Glutamatergic neuron (in vitro differentiated cells): ENCODE measurements at regions not wholly inside any gene's neighbourhood (a gene's known extent, or its start where the extent isn't known, plus 50 kb on each side); places are given as distances from the start of the nearest gene placed in this dataset.

Experiments
- DNase-seq: peaks from one replicate; pipeline ENCODE4 v3.0.0; 2022
- H3K27ac Mint-ChIP-seq: one replicate; pipeline ENCODE4 v1.8.0; 2020; ENCODE audit warnings: mild to moderate bottlenecking, mixed read lengths, inconsistent platforms; ENCODE audit not compliant: unreplicated experiment
- H3K27me3 Mint-ChIP-seq: one replicate; pipeline ENCODE4 v1.8.0; 2020; ENCODE audit warnings: mild to moderate bottlenecking, moderate library complexity, mixed read lengths, inconsistent platforms; ENCODE audit not compliant: unreplicated experiment
- H3K36me3 Mint-ChIP-seq: one replicate; pipeline ENCODE4 v1.8.0; 2020; ENCODE audit warnings: mild to moderate bottlenecking, mixed read lengths, inconsistent platforms; ENCODE audit not compliant: unreplicated experiment
- H3K4me1 Mint-ChIP-seq: one replicate; pipeline ENCODE4 v1.8.0; 2020; ENCODE audit warnings: mild to moderate bottlenecking, low read depth, mixed read lengths, inconsistent platforms; ENCODE audit not compliant: unreplicated experiment
- H3K4me3 Mint-ChIP-seq: one replicate; pipeline ENCODE4 v1.8.0; 2020; ENCODE audit warnings: mild to moderate bottlenecking, mixed read lengths, inconsistent platforms; ENCODE audit not compliant: unreplicated experiment
- H3K9me3 Mint-ChIP-seq: one replicate; pipeline ENCODE4 v1.8.0; 2020; ENCODE audit warnings: mild to moderate bottlenecking, moderate library complexity, mixed read lengths, inconsistent platforms; ENCODE audit not compliant: unreplicated experiment
- TF ChIP-seq, protein P1 (sequence below): fragments of 200-600 bp; sonication (generic); IDR thresholded peaks from one replicate; pipeline ENCODE4 v1.5.0; 2021; ENCODE audit not compliant: partially characterized antibody, unreplicated experiment

DNA sequence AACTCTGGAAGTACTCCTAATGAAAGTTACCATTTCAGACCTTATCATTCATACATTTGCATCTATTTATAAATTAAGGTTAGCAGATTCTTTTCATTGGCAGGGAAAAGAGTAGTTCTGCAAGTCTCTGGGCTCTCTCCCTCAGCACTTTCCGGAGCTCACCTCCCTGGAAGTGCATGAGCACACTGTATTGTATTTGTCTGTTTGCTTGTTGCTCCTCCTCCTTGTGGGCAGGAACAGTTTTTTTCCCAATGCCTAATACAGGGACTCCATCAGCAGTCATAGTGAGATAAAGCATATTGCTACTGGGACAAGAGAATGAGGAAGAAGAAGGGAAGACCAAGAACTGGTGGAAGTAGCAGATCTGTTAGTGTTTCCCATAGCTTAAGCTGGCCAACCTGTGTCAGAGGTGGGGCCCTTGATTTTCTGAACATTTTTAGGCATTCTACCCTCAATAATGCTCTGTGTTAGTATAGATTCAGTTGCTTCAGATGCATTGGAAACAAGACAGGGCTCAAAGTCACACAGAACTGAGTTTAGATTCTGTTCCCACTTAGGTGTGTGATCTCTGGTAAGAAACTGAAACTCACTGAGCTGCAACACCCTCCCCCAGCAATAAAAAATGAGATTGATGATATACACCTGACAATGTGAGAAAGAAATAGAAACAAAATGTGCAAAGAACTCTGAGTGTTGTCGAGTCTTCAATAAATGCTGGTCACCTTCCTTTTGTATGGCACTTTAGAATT, 407.8 kb downstream of the TUSC7 start:
- Mint-ChIP-seq H3K27ac (no peak overlapping the region), H3K4me1 (peaks cover 2% of the 10 kb centered on the region), H3K27me3 (no peaks in the 10 kb centered on the region), H3K9me3 (peaks cover 1% of the 10 kb centered on the region), H3K4me3 (no peak overlapping the region), H3K36me3 (no peaks in the 10 kb centered on the region)
- no peak for DNase-seq
- TF ChIP-seq, protein P1, sequence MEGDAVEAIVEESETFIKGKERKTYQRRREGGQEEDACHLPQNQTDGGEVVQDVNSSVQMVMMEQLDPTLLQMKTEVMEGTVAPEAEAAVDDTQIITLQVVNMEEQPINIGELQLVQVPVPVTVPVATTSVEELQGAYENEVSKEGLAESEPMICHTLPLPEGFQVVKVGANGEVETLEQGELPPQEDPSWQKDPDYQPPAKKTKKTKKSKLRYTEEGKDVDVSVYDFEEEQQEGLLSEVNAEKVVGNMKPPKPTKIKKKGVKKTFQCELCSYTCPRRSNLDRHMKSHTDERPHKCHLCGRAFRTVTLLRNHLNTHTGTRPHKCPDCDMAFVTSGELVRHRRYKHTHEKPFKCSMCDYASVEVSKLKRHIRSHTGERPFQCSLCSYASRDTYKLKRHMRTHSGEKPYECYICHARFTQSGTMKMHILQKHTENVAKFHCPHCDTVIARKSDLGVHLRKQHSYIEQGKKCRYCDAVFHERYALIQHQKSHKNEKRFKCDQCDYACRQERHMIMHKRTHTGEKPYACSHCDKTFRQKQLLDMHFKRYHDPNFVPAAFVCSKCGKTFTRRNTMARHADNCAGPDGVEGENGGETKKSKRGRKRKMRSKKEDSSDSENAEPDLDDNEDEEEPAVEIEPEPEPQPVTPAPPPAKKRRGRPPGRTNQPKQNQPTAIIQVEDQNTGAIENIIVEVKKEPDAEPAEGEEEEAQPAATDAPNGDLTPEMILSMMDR: no peak

- Mint-ChIP-seq H3K4me1 (peaks cover 2% of the 10 kb centered on the region), H3K9me3 (no peaks in the 10 kb centered on the region), H3K4me3 (no peak overlapping the region), H3K27me3 (no peaks in the 10 kb centered on the region), H3K36me3 (no peaks in the 10 kb centered on the region), H3K27ac (no peak overlapping the region)
- TF ChIP-seq, protein P1: no peak
- DNase-seq: no peak
These were observed 409.0 kb downstream of the TUSC7 start for GRCh38 chr3:117118604-117119003.

GRCh38 chr3:117120014-117120413, 410.4 kb downstream of the TUSC7 start:
- DNase-seq: no peak

DNA sequence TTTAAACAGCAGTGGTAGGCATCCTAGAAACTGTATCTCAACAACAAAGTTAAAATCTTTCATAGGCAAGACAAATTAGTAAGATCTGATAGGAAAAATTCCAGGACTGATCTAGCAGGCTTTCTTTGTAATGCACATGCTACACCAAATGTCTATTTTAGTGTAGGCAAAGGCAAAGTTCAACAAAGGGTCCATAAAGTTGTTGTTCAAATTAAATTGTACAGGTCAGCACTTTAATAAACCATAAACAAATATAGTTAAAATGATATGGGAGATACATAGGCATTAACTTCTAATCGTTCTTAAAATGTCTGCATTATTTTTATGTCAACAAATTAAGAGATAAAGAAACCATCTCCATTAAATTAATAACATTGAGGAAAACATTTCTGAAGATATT, 413.0 kb downstream of the TUSC7 start:
- Mint-ChIP-seq H3K27me3 (no peaks in the 10 kb centered on the region), H3K36me3 (no peaks in the 10 kb centered on the region), H3K4me1 (peaks cover 3% of the 10 kb centered on the region), H3K9me3 (no peaks in the 10 kb centered on the region), H3K4me3 (no peak overlapping the region), H3K27ac (no peak overlapping the region)
- no peak for DNase-seq
- TF ChIP-seq, protein P1: no peak

More at GRCh38 chr3:117120014-117120413, 410.4 kb downstream of the TUSC7 start:
- Mint-ChIP-seq H3K27ac (no peak overlapping the region), H3K9me3 (no peaks in the 10 kb centered on the region), H3K36me3 (no peaks in the 10 kb centered on the region), H3K4me3 (no peak overlapping the region), H3K27me3 (no peaks in the 10 kb centered on the region), H3K4me1 (peaks cover 2% of the 10 kb centered on the region)
- TF ChIP-seq, protein P1: no peak

DNA sequence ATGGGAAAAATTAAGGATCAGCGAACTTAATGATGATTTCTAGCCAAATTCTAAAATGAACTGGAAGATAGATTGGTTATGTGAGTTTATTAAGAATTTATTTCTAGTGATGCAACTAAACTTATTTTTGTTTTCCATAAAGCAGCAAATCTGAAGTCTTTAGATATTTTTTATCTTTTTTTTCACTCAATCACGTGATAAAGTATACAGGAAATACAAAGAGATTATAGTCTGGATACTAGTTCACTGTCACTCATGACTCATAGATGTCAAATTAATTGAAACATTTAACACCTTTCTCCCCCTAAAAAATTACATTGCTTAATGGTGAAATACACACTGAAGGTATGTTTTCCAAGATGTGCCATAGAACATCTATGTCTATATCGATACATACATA, 416.9 kb downstream of the TUSC7 start:
- TF ChIP-seq, protein P1: no peak
- H3K27ac Mint-ChIP-seq: no peak overlapping the region
- no peaks in the 10 kb centered on the region for H3K36me3 Mint-ChIP-seq
- DNase-seq: no peak
- H3K9me3 Mint-ChIP-seq: no peaks in the 10 kb centered on the region
- no peaks in the 10 kb centered on the region for H3K27me3 Mint-ChIP-seq
- peaks cover 3% of the 10 kb centered on the region for H3K4me1 Mint-ChIP-seq
- no peak overlapping the region for H3K4me3 Mint-ChIP-seq
